Fibroblast of lung (primary cell): ENCODE measurements at regions not wholly inside any gene's neighbourhood (a gene's known extent, or its start where the extent isn't known, plus 50 kb on each side); places are given as distances from the start of the nearest gene placed in this dataset.

Source experiments
- DNase-seq, 2 donors: peaks; one replicate each; pipeline versions ENCODE4 v3.0.0 to v3.0.0-alpha.2; 2010; ENCODE audit warnings: low read depth in 2 of 2
- H2AFZ ChIP-seq: 2 replicates; pipeline ENCODE4 v1.5.1; 2012; ENCODE audit warnings: low read length, control low read depth, inconsistent platforms
- H3K27ac ChIP-seq: 2 replicates; pipeline ENCODE4 v1.5.1; 2011; ENCODE audit warnings: low read length, control low read depth; ENCODE audit not compliant: insufficient read depth
- H3K27me3 ChIP-seq: 2 replicates; pipeline ENCODE4 v1.5.1; 2011; ENCODE audit warnings: mild to moderate bottlenecking, low read length; ENCODE audit not compliant: control insufficient read depth, insufficient read depth
- H3K36me3 ChIP-seq: 2 replicates; pipeline ENCODE4 v1.5.1; 2011; ENCODE audit warnings: low read length; ENCODE audit not compliant: control insufficient read depth, insufficient read depth
- H3K4me1 ChIP-seq: 2 replicates; pipeline ENCODE4 v1.5.1; 2011; ENCODE audit warnings: low read length; ENCODE audit not compliant: control insufficient read depth, insufficient read depth; ENCODE audit errors: extremely low read depth
- H3K4me2 ChIP-seq: 2 replicates; pipeline ENCODE4 v1.5.1; 2011; ENCODE audit warnings: low read length, control low read depth; ENCODE audit not compliant: insufficient read depth; ENCODE audit errors: extremely low read depth
- H3K4me3 ChIP-seq, 4 experiments: fragments of 200-600 bp in 1 of 4; sonication (generic) in 1 of 4; replicated peaks in 1 of 4; 2 replicates each; pipeline ENCODE4 v1.5.1; 2011 to 2016; ENCODE audit warnings: low read length in 4 of 4, low read depth in 3 of 4, mild to moderate bottlenecking in 3 of 4, control low read depth in 2 of 4, inconsistent platforms in 1 of 4, mixed read lengths in 1 of 4; ENCODE audit not compliant: insufficient read depth in 1 of 4; ENCODE audit errors: control extremely low read depth in 1 of 4
- H3K79me2 ChIP-seq: 2 replicates; pipeline ENCODE4 v1.5.1; 2012; ENCODE audit warnings: mild to moderate bottlenecking, low read length, inconsistent platforms; ENCODE audit not compliant: control insufficient read depth, insufficient read depth
- H3K9ac ChIP-seq: 2 replicates; pipeline ENCODE4 v1.5.1; 2011; ENCODE audit warnings: mild to moderate bottlenecking, low read length, control low read depth; ENCODE audit not compliant: insufficient read depth
- H3K9me3 ChIP-seq: 2 replicates; pipeline ENCODE4 v1.5.1; 2012; ENCODE audit warnings: low read depth, low read length; ENCODE audit not compliant: control insufficient read depth, insufficient read depth
- H4K20me1 ChIP-seq: 2 replicates; pipeline ENCODE4 v1.5.1; 2011; ENCODE audit warnings: low read length; ENCODE audit not compliant: control insufficient read depth, insufficient read depth; ENCODE audit errors: extremely low read depth
- CTCF ChIP-seq, 2 donors: IDR thresholded peaks in 1 of 2; conservative IDR thresholded peaks in 1 of 2; 1 replicate in 1 of 2; 2 replicates in 1 of 2; pipeline ENCODE4 v1.5.1; 2011 to 2012; ENCODE audit warnings: low read length in 2 of 2, control low read depth in 1 of 2, inconsistent platforms in 1 of 2, low read depth in 1 of 2, mild to moderate bottlenecking in 1 of 2
- EZH2 ChIP-seq: IDR thresholded peaks from 2 replicates; pipeline ENCODE4 v1.5.1; 2012; ENCODE audit warnings: low read length, control low read depth, mild to moderate bottlenecking; ENCODE audit errors: missing control alignments

- H3K27me3 ChIP-seq: no peaks in the 10 kb centered on the region
Observed at GRCh38 chr20:63070301-63070625, 63.5 kb upstream of the BHLHE23 start.

GRCh38 chr20:63068711-63069367, 62.1 kb upstream of the BHLHE23 start:
- TF ChIP-seq EZH2: no peak
- no peak for TF ChIP-seq CTCF (conservative IDR thresholded peaks at IDR 0.05 in 1 of 2, IDR thresholded peaks at IDR 0.05 in 1 of 2; ENCODE audit: low read depth in 1 of 2, low read length in 2 of 2)

More at GRCh38 chr20:63070301-63070625, 63.5 kb upstream of the BHLHE23 start:
- Histone ChIP-seq H3K4me2 (no peak overlapping the region), H3K27ac (no peak overlapping the region), H3K9ac (no peak overlapping the region), H3K36me3 (no peaks in the 10 kb centered on the region), H4K20me1 (no peaks in the 10 kb centered on the region), H3K79me2 (no peaks in the 10 kb centered on the region), H3K4me1 (no peaks in the 10 kb centered on the region), H3K9me3 (no peaks in the 10 kb centered on the region), H2AFZ (no peak overlapping the region), H3K4me3 (no peak overlapping the region)
- TF ChIP-seq EZH2 (no peak), CTCF (conservative IDR thresholded peaks at IDR 0.05 in 1 of 2, IDR thresholded peaks at IDR 0.05 in 1 of 2; ENCODE audit: low read depth in 1 of 2, low read length in 2 of 2) (no peak)
- no peak for DNase-seq

GRCh38 chr20:63067721-63068560, 61.2 kb upstream of the BHLHE23 start:
- H3K27ac ChIP-seq: no peak overlapping the region
- no peak for TF ChIP-seq CTCF (conservative IDR thresholded peaks at IDR 0.05 in 1 of 2, IDR thresholded peaks at IDR 0.05 in 1 of 2; ENCODE audit: low read depth in 1 of 2, low read length in 2 of 2)
- DNase-seq: no peak

More at GRCh38 chr20:63068711-63069367, 62.1 kb upstream of the BHLHE23 start:
- H2AFZ ChIP-seq: no peak overlapping the region
- no peaks in the 10 kb centered on the region for H3K79me2 ChIP-seq
- H3K36me3 ChIP-seq: no peaks in the 10 kb centered on the region
- no peaks in the 10 kb centered on the region for H3K27me3 ChIP-seq
- no peak overlapping the region for H3K9ac ChIP-seq
- no peaks in the 10 kb centered on the region for H4K20me1 ChIP-seq
- H3K9me3 ChIP-seq: no peaks in the 10 kb centered on the region
- DNase-seq: no peak
- H3K4me2 ChIP-seq: no peak overlapping the region
- no peaks in the 10 kb centered on the region for H3K4me1 ChIP-seq
- no peak overlapping the region for H3K4me3 ChIP-seq
- H3K27ac ChIP-seq: no peak overlapping the region

More at GRCh38 chr20:63067721-63068560, 61.2 kb upstream of the BHLHE23 start:
- Histone ChIP-seq H3K9ac (no peak overlapping the region), H3K4me1 (no peaks in the 10 kb centered on the region), H3K79me2 (no peaks in the 10 kb centered on the region), H3K4me3 (no peak overlapping the region), H2AFZ (no peak overlapping the region), H3K9me3 (no peaks in the 10 kb centered on the region), H4K20me1 (no peaks in the 10 kb centered on the region), H3K36me3 (no peaks in the 10 kb centered on the region), H3K27me3 (no peaks in the 10 kb centered on the region), H3K4me2 (no peak overlapping the region)
